CD4-positive, alpha-beta T cell treated with Interleukin-1 beta for 1 hour (primary cell): ENCODE measurements at regions not wholly inside any gene's neighbourhood (a gene's known extent, or its start where the extent isn't known, plus 50 kb on each side); places are given as distances from the start of the nearest gene placed in this dataset.
"Not testable (repeated sequence)": the region's sequence is repeated elsewhere in the genome, so short reads cannot be mapped to it uniquely, and the experiment has no call there.

ENCODE experiments used
- DNase-seq, 2 donors: peaks; one replicate each; pipeline ENCODE4 v3.0.0-alpha.2; 2020 to 2022

GRCh38 chr12:131192951-131193350, 239.2 kb downstream of the ADGRD1 start:
- no peak for DNase-seq

DNA sequence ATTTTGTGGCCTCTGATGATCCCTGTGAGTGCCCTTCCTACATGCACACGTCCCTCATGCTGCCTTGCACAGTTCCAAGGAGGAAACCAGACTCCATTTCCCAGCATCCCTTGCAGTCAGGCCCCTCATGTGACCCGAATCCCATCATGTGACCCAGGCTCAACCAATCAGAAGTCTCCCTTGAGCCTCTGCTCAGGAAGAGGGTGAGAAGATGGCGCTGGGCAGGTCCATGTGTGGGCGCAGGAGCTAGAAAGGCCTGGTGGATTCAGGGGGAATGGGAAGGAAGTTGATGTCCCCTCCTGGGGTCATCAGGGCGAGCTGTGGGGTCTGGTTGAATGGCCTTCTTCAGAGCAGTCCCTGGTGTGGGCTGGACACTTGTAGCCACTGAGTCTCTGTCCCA, 240.5 kb downstream of the ADGRD1 start:
- no peak for DNase-seq

- DNase-seq = no peak
Observed at GRCh38 chr12:131195796-131196195, 242.1 kb downstream of the ADGRD1 start.

GRCh38 chr12:131196220-131196619, 242.5 kb downstream of the ADGRD1 start:
- DNase-seq = no peak

DNA sequence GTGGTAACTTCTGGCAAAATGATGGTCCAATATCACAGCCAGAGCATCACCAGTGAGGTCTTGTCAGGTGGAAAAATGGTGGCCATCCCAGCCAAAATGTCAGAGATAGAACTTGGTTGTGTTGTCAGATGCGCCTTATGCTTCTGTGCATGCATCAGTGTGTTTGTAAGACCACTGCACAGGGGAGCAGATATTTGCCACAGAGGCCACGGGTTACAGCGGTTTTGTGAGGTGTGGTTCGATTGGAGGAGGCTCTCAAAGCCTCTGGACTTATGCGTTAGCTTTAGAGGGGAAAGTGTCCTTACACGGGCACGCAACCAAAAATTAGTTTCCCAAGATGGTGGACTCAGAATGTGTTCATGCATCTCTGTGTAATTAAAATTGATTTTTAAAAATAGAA, 243.8 kb downstream of the ADGRD1 start:
- no peak for DNase-seq

DNA sequence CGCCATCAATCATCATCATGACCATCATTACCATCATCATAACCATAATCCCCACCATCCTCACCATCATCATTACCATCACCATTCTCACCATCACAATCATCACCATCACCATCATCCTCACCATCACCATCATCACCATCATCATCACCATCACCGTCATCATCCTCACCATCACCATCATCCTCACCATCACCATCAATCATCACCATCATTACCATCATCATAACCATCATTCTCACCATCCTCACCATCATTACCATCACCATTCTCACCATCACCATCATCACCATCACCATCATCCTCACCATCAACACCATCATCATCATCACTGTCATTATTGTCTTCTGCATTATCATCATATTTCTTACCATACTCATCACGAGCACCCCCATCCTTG, 245.5 kb downstream of the ADGRD1 start:
- no peak for DNase-seq

- DNase-seq = not testable (repeated sequence)
Observed at GRCh38 chr12:131201912-131202311, 248.2 kb downstream of the ADGRD1 start.

- DNase-seq = no peak
Observed at GRCh38 chr12:131202592-131203378, 249.1 kb downstream of the ADGRD1 start.

- DNase-seq = no peak
Observed at GRCh38 chr12:131203666-131204415, 250.1 kb downstream of the ADGRD1 start.

- no peak for DNase-seq
Observed at GRCh38 chr12:131204416-131205274, 250.9 kb downstream of the ADGRD1 start.

- not testable (repeated sequence) for DNase-seq
Observed at GRCh38 chr12:131205275-131205933, 251.7 kb downstream of the ADGRD1 start.

- not testable (repeated sequence) for DNase-seq
Observed at GRCh38 chr12:131206630-131207299, 253.1 kb downstream of the ADGRD1 start.

GRCh38 chr12:131207300-131207660, 253.6 kb downstream of the ADGRD1 start:
- not testable (repeated sequence) for DNase-seq

GRCh38 chr12:131207841-131208240, 254.1 kb downstream of the ADGRD1 start:
- DNase-seq = not testable (repeated sequence)

DNA sequence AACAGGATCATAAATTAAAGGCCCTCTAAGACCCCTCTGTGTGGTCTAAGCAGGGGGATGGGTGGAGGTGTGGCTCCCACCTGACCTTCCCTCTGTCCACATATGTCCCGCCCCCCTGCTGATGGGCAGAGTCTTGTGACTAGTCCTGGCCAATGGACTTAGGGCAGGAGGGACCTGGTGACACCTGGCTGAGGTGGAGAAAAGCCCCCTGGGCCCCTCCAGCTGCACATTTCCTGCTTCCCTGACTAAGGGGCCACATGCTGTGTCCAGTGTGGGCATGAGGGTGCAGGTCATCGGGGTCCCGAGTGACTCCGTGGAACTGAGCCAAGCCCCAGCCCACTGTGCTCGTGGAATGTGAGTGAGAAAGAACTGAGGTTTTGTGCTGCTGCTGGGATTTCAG, 254.7 kb downstream of the ADGRD1 start:
- DNase-seq = no peak

DNA sequence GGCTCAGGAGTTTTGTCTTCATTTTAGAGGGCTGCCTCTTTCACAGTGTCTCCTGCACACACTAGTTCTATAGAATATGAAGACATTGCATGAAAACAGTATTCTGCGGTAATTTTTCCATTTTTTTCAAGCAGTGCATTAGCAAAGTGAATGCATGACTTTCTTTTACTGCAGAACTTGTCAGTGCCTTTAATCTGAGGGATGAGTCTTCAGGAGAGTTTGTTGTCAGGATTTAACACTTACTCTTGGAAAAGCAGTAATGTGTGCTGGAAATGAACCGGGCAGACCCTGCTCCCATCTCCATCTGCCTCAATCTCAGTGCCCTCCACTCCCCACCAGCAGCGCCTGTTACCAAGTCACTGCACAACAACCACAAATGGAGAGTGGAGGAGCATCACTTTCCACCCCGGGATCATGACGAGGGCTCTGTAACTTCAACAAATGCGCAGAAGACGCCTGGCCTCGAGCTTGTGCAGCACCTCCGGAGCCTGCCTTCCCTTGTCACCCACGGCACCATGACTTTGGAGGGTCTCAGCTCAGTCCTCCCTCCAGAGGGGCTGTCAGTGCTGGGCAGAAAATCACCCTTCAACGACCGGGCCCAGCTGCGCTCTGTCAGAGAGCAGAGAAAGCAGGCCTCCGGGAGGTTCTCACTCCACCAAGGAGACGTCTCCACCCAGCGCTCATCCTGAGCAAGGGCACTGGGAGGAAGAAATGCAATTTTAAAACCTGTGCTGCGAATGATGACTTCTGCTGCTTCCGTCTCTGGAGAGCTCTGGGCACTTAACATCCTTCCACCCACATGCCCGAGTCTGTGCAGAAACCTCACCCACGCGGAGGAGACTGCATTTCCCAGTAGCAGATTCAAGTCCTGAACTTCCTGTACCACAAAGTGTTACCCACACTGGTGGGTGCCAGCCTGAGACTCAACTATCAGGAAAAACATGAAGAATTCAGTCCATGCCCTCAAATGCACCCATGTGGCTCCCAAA, 255.7 kb downstream of the ADGRD1 start:
- no peak for DNase-seq

DNA sequence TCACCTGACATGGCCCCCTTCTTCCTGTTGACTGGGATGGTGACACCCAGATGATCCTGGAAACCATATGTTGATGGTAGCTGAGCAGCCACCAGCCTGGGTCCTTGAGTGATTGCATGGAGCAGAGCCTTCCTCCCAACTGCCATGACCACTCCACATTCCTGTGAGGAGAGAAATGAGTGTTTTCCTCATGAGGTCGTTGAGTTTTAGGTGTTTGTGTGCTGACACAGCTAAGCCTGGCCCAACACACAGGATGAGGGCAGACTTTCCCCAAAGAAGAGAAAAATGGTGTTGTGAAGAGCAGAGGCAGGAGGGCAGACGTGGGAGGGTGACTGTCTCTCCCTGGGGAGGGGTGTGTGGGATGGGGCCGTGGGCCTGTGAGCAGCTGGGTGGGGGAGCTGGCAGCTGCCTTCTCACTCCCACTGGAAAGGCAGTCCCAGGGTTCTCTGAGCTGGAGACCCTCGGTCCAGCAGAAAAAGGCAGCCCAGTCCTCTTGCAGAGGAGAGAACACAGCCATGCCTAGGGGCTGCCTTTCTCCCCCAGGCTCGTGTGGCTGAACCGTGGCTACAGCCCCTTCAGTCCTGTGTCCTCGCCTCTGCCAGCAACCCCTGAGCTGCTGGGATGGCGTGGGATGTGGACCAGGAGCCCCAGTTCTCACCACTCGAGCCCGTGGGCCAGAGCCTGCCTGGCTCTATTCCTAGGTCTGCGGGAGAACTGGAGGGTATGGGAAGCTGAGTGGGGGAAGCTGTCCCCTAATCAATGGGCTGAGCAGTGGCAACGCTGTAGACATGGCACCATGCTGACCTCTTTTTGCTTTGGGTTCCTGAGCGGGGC, 257.0 kb downstream of the ADGRD1 start:
- DNase-seq = no peak

DNA sequence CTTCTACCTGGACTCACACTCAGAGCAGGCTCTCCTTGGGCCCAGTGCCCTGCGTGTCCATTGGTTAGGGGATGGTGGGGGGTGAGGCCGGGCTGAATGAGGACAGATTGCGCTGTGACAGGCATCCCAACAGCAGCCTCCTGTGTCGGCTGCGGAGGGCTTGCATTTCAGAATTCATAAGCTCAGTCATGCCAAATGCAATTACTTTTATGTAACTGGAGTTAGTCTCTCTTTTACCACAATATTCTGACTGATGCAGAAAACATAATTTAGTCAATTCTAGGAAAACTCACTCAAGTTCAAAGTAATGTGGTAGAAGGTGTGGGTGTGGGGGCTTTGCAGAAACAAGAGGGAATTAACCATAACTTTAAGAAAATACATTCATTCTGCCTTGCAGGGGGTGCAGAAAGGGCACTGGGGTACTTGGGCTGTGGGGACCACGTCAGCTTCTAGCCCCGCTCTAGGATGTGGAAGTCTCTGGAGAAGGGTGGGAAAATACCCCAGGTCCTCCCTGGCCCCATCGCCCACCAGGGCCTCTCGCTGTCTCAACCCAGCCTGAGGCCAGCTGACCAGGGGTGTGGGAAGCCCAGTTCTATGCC, 257.7 kb downstream of the ADGRD1 start:
- no peak for DNase-seq

DNA sequence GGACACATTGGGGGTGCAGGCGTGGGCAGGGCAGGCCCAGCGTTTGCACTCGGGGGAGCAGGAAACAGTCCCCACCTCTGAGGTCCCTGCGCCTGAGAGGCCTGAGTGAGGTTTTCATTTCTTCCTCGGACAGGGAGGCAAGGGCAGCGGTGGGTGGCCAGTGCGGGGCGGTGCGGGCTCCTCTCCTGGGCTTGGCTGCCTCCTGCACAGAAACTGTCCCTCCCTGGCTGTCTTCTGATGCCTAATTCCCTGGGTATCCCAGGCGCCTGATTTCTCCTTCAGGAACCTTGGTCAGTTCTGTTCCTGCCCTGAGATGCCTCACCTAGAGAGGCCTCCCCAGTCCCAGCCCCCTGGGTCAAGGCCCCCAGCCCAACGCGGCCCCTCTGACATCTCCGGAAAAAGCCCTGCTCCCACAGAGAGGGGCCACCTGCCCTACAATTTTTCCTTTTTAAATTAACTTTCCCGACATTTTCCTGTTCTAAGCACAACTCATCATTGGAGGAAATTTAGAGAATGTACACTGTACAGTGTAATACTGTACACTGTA, 260.3 kb downstream of the ADGRD1 start:
- DNase-seq = no peak
